ENCODE measurements at regions not wholly inside any gene's neighbourhood (a gene's known extent, or its start where the extent isn't known, plus 50 kb on each side); places are given as distances from the start of the nearest gene placed in this dataset.

DNA sequence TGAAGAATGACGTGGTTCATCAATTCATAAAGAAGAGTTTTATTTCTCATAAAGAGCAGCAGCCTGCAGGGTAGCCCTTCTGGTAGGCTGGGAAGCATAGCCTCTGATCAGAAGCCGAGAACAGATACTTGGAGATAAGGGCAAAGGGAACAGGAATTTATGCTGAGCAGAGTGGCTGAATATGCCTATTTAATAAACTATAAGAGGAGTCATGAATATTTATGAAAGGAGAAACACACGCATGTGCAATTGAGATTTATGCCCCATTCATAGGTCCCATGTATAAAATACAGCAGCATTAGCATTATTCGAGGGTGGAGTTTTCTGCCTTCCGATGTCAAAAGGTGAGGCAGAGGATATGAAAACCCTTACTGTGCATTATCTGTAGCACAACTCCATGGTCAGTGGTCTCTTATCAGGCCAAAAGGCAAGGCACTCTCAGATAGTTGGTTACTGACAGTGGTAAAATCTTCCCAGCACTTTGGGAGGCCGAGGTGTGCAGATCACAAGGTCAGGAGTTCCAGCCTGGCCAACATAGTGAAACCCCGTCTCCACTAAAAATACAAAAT lies 569.1 kb downstream of the ACTL7B start:
- WGBS (ENCODE audit: low lambda C conversion rate) = 28% methylated on average over 6 of the region's 7 CpGs
- Histone ChIP-seq H3K4me1 (ENCODE audit: insufficient read depth, low read length) (no peaks in the 10 kb centered on the region), H3K27ac (ENCODE audit: extremely low read length, insufficient read depth, low read length) (no peak overlapping the region), H3K9ac (ENCODE audit: insufficient read depth, low read depth, low read length) (no peak overlapping the region), H2AFZ (ENCODE audit: low read length) (no peak overlapping the region), H3K36me3 (replicated peaks in 1 of 2; ENCODE audit: control insufficient read depth in 1 of 2, insufficient read depth in 2 of 2, low read length in 2 of 2) (no peaks in the 10 kb centered on the region), H3K4me3 (replicated peaks in 1 of 3; ENCODE audit: insufficient read depth in 1 of 3, low read depth in 2 of 3, low read length in 3 of 3) (no peak overlapping the region), H3K27me3 (ENCODE audit: control insufficient read depth in 1 of 2, insufficient read depth in 2 of 2, low read length in 2 of 2) (0 out of 5 replicates have a peak, but pooled peaks cover 0 to 1% of the 10 kb centered on the region in 2 experiments), H3K79me2 (ENCODE audit: insufficient read depth, low read length) (no peaks in the 10 kb centered on the region), H3K9me3 (ENCODE audit: low read length) (no peaks in the 10 kb centered on the region), H4K20me1 (ENCODE audit: insufficient read depth, low read length) (no peaks in the 10 kb centered on the region), H3K4me2 (ENCODE audit: low read depth, low read length) (no peak overlapping the region)
- intact Hi-C loops (cut with micrococcal nuclease; ENCODE audit: unreplicated experiment) = no loop called here
- TF ChIP-seq KLF15 (CRISPR knock-in tag; IDR thresholded peaks at IDR 0.05; ENCODE audit: borderline replicate concordance) (no peak), FLYWCH1 (CRISPR knock-in tag; IDR thresholded peaks at IDR 0.05) (no peak), ZSCAN29 (CRISPR knock-in tag; conservative IDR thresholded peaks at IDR 0.05) (no peak), CREB1 (IDR thresholded peaks at IDR 0.05) (no peak), CREB1 (CRISPR knock-in tag; IDR thresholded peaks at IDR 0.05) (no peak), ZNF558 (CRISPR knock-in tag; IDR thresholded peaks at IDR 0.05; ENCODE audit: borderline replicate concordance) (no peak), MAFF (IDR thresholded peaks at IDR 0.05; ENCODE audit: low read depth, low read length) (peak; percentile 40; the same call in 1 of the 2 replicates), ZNF234 (CRISPR knock-in tag; conservative IDR thresholded peaks at IDR 0.05) (no peak), EHMT2 (IDR thresholded peaks at IDR 0.05; ENCODE audit: borderline replicate concordance, low read depth, low read length) (no peak), MAFK (conservative IDR thresholded peaks at IDR 0.05 in 1 of 2, IDR thresholded peaks at IDR 0.05 in 1 of 2; ENCODE audit: low read length in 2 of 2) (peak in 1 of 2 experiments; percentile 54; a peak in 3 of 4 replicates)
- TF ChIP-seq, protein P1, sequence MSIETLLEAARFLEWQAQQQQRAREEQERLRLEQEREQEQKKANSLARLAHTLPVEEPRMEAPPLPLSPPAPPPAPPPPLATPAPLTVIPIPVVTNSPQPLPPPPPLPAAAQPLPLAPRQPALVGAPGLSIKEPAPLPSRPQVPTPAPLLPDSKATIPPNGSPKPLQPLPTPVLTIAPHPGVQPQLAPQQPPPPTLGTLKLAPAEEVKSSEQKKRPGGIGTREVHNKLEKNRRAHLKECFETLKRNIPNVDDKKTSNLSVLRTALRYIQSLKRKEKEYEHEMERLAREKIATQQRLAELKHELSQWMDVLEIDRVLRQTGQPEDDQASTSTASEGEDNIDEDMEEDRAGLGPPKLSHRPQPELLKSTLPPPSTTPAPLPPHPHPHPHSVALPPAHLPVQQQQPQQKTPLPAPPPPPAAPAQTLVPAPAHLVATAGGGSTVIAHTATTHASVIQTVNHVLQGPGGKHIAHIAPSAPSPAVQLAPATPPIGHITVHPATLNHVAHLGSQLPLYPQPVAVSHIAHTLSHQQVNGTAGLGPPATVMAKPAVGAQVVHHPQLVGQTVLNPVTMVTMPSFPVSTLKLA (IDR thresholded peaks at IDR 0.05) = no peak
- TF ChIP-seq, protein P2, sequence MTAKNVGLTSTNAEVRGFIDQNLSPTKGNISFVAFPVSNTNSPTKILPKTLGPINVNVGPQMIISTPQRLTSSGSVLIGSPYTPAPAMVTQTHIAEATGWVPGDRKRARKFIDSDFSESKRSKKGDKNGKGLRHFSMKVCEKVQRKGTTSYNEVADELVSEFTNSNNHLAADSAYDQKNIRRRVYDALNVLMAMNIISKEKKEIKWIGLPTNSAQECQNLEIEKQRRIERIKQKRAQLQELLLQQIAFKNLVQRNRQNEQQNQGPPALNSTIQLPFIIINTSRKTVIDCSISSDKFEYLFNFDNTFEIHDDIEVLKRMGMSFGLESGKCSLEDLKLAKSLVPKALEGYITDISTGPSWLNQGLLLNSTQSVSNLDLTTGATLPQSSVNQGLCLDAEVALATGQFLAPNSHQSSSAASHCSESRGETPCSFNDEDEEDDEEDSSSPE (CRISPR knock-in tag; IDR thresholded peaks at IDR 0.05) = no peak
- ATAC-seq = no peak
- CTCF ChIA-PET (ENCODE audit: low intra/inter-chr PET ratio, low total read pairs) = no interaction called here
- POLR2A ChIA-PET = no interaction called here
- no TSS peak for BruUV-seq (replicated peaks)
- no peak for FAIRE-seq
- in situ Hi-C loops (cut with HindIII; ENCODE audit: extremely low pct_ligation_motif_present, low pct_unique_long_range_greater_than_20kb) = no loop called here
- DNase-seq (ENCODE audit: low spot score) = no peak

Data from HepG2 (cell line).